ENCODE measurements at regions not wholly inside any gene's neighbourhood (a gene's known extent, or its start where the extent isn't known, plus 50 kb on each side); places are given as distances from the start of the nearest gene placed in this dataset.

DNA sequence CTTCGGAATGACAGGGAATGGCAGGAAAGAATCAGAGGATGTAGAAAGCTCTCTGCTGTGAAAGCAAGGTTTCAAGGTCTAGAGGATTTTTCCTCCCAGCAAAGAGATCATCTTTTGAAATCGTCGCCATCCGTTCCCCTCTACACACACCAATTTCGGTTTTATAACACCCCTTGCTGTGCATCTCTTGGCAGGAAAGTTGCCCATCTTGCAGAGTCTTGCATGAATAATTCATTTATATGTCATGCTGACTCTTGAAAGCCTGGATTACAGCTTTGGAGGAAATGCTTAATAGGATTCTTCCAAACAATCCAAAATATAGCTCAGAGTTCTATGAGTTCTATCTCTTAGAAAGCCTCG, 262.7 kb downstream of the CHL1 start:
- no peak for DNase-seq (ENCODE audit: low read depth in 2 of 3, low spot score in 2 of 3)

DNA sequence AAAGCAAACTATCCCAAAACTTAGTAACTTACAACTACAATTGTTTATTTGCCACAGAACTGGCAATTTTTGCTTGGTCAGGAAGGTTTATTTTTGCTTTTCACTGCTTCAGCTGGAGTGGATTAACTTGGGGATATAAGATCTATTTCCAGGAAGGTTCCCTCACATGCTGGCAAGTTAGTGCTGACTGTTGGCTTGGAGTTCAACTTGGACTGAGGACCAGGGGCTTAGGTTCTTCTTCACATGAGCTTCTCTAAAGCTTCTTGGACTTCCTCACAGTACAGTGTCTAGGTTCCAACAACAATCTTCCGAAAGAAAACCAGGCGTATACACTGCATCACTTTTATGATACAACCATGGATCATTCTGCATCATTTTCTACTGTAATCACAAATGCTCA, 264.4 kb downstream of the CHL1 start:
- DNase-seq (ENCODE audit: low read depth in 2 of 3, low spot score in 2 of 3): no peak

DNA sequence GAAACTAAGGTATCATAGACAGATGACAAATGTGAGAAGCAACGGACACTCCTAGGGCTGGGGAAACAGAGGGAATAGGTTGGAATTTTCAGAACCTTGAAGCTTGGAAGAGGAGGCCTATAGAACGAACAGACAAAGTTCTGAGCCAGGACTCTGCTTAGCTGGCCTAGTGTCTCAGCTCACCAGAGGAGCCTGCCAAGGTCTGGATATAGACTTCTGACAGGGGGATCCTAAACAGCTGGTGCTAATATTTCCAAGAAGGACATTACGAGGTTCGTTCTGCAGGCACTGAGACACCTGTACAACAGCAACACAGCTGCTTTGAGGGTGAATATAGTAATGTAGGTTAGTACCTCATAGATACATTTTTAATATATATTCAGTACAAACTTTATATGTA, 266.3 kb downstream of the CHL1 start:
- no peak for DNase-seq (ENCODE audit: low read depth in 2 of 3, low spot score in 2 of 3)

DNA sequence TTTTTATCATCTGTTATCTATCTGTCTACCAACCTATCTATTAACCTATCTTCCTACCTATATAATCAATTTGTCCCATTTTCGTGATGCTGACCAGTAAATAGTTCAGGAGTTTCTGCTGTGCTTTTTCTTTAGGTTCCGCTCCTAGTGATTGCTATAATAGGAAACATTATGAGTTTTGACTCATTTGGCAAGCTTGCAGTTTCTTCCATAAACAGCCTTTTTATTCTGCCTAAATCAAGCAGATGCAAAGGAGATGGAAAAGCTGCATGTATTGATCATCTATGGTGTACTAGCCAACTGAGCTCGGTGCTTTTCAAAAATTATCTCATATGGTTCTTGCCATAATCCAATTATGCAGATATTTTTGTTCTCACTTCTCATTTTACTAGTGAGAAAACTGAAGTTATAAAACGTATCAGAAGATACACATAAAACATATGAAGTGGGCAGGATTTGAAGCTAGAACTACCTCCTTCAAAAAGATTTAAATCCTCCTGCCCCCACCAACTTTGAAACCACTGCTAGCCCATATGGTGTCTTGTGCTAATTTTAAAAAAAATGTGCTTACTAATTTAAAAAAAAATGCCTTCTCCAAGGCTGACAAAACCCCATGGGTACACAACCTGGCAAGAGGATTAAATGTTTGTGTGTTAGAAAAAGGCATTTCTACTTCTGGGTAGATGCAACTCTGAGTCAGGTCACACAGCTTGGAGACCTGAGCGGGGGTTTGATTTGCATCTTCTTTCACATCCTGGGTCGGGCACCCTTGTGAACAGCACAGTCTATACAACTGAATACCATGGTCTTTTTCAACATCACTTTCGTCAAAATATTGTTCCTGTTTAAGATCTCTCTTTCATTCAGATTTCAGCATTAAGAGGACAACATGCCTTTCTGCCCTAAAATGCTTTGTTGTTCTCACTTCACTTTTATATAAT, 267.0 kb downstream of the CHL1 start:
- DNase-seq (ENCODE audit: low read depth in 2 of 3, low spot score in 2 of 3): no peak

DNA sequence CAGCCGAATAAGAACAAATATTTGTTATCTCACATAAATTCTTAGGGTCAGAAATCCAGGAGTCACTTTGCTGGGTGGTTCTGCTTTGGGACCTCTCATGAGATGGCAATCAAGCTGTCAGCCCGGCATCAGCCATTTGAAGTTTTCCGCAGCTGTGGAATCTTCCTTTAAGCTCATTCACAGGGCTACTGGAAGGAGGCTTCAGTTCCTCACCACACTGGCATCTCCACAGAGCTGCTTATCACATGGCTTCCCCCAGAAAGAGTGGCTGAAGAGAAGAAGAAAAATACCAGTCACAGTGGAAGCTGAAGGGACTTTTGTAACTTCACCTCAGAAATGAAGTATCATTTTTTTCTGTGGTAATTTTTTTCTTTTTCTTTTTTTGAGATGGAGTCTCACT, 267.7 kb downstream of the CHL1 start:
- DNase-seq (ENCODE audit: low read depth in 2 of 3, low spot score in 2 of 3): no peak

DNA sequence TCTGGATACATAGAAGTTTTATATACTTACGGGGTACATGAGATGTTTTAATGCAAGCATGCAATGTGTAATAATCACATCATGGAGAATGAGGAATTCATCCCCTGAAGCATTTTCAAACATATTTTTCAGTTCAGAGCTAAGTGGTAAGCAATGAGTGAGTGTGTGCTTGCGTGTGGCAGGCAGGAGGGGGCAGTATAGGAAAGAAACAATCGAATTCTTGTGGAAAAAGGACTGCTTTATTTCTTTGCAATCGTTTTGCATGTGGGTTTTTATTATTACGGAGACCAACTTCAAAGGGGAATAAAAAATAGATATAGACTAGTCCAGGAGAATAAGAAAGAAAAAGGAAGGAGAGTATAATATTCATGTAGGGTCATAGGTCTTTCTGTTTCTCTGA, 271.6 kb downstream of the CHL1 start:
- DNase-seq (ENCODE audit: low read depth in 2 of 3, low spot score in 2 of 3): no peak

DNA sequence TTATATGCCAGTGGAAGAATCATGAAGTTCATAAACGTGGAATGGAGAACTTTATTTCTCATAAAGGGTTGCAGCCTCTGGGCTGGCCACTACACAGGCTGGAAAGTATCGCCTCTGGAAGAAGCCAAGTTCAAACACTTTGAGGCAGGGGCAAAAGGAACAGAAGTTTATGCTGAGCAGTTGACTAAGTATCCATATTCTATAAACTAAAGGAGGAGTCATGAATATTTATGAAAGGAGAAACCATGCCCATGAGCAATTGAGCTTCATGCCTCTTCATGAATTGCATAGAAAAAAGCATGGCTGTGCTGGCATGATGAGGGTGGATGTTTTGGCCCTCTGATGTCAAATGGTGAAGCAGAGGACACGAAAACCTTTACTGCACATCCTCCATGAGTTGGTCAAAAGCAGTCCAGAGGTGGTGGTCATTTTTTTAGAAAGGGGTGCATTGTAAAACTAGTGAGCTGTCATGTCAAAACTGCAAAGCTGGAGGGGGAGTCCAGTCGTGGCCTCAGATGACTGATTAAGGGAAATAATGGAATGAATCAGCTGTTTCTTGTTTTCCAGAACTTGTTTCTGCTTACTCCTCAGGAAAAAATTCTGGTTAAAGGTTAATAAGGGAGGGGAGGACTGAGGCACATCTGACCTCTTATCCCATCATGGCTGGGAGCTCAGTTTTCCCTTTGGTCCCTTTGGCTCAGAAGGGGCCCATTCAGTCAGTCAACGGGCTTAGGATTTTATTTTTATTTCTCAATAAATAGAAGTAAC, 276.7 kb downstream of the CHL1 start:
- no peak for DNase-seq (ENCODE audit: low read depth in 2 of 3, low spot score in 2 of 3)

DNA sequence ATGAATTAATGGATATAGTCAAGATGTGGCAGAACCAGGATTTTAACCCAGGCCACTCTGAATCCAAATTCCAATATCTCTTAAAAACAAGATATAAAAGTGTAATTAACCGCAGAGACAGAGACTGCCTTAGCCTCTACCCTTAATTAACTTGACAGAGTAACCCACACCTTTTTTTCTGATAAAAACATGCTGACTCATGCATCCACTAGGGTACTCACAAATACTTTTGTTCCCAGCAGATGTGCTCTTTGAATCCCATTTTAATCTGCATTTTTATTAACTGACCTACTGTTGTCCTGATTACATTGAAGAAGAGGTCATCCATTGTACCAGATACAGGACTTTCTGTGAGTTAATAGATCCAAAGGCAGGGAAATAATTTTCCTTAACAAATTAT, 278.3 kb downstream of the CHL1 start:
- no peak for DNase-seq (ENCODE audit: low read depth in 2 of 3, low spot score in 2 of 3)

DNA sequence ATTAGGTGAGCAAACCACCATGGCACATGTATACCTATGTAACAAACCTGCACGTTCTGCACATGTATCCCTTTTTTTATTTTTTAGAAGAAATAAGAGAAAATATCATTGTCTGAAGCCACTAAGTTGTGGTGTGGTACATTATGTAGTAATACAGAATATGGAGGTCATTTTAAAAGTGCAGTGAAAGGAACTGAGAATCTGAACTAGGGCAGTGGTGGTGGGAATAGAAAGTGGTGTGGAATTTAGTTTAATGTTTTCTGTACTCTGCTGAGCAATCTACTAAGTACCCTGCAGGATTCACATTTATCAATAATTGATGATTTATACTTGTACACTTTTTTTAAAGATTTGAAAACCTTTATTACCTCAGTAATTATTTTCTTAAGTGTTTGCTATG, 283.5 kb downstream of the CHL1 start:
- no peak for DNase-seq (ENCODE audit: low read depth in 2 of 3, low spot score in 2 of 3)

DNA sequence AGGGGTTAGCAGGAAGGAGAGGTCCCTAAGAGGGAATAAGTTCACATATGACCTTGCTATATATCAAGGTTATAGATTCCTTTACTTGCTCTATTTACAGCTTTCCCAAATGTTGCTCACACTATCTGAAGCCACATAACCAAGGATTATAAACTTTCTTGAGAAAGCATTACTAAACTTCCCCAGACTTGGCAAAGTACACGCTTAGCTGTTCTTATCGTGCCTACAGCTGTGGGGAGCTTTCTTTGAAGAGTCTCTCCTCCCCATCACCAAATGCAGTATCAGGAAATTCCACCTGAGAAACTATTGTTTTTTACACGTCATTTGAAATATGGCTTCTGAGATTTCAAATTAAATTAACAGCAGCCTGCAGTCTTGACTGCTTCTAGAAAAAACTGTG, 284.5 kb downstream of the CHL1 start:
- no peak for DNase-seq (ENCODE audit: low read depth in 2 of 3, low spot score in 2 of 3)

DNA sequence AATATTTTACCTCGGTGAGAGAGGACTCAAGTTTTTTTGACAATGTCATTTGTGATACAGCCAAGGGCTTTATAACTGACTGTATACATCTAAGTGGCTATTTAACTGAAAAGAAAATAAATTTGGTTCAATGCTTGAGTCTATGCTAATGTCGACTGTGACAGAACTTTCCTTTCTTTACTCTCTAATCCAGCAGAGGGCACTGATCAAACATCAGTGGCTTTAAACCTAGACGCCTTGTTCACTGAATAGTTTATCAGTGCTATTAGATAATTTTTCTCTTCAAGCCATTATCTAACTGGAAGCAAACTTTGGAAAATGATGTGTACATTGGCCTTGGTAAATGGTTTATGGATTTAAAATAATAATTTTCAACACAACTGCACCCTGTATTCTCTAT, 285.1 kb downstream of the CHL1 start:
- no peak for DNase-seq (ENCODE audit: low read depth in 2 of 3, low spot score in 2 of 3)

DNA sequence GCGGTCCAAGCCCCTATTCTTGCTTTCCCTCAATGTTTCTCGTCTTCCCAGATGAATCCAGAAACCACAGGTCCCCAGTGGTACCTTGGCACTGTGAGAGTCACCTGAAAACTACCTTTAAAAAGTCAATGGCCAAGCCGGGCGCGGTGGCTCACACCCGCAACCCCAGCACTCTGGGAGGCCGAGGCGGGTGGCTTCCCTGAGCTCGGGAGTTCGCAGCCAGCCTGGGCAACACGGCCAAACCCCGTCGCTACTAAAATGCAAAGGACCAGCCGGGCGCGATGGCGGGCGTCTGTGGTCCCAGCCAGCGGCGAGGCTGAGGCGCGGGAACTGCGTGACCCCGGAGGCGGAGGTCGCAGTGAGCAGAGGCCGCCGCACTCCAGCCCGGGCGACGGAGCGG, 285.9 kb downstream of the CHL1 start:
- no peak for DNase-seq (ENCODE audit: low read depth in 2 of 3, low spot score in 2 of 3)

DNA sequence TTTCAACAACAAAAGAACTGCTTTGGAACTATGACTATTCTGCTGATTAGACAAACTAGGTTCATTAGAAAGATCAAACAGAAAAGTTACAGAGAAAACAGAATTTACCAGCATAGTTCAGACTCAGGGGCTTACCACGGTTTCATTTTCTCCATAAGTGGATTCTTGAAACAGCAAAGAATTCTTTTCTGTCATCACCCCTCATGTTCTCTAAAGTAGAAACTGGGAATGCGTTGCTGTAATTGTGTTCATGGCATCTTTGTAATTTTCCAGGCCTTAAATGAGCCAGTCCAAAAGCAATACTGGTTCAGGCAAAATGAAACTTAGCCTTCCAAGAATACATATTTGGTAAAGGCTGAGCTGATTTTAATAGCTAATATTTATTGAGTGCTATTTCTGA, 287.8 kb downstream of the CHL1 start:
- no peak for DNase-seq (ENCODE audit: low read depth in 2 of 3, low spot score in 2 of 3)

DNA sequence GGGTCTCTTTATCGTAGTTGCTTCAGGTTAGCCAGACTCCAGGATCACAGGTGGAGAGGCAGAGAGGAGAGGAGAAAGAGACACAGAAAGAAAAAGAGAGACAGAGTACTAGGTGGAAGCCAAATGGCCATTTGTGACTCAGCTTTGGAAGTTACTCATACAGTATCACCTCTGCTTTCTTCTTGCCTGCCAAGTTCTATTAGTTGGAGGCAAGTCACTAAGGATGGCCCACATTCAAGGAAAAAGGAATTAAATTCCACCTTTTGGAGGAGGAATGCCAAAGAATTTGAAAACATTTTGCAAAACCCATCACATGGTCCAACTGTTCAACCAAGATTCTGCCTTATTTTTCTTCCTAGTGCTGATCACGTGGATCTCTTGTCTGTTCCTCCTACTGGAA, 291.1 kb downstream of the CHL1 start:
- DNase-seq (ENCODE audit: low read depth in 2 of 3, low spot score in 2 of 3): no peak

DNA sequence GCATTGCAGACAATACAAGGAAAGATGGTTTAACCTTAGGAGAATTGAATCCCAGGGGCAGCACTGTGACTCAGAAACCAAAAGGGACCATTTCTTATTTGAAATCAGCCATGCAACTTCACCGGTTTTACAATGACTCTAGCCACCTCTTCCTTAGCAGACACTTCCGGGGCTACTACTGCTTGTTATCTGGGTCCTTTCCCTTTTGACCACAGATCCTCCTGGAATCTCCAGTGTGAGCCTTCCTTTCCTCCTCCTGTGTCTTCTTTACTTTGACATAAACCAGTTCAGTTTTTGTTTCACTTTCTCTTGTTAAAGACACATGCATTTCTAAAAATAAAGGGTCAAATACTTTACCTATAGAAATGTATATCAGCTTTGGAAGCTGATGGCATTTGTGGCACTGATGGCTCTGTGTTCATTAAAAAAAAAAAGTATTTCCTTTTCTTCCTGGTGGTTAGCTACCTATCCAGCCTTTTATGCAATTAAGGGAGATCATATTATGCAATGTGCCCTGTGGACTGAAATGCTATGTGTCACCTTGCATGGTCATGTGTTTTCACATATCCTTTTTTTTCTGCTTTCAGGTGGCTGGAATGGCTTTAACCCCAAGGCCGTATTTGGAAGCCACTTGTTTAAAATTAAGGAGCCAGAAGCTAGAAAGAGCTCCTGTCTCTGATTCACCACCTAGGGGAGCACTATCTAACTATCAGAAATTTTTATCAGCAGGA, 296.2 kb downstream of the CHL1 start:
- DNase-seq (ENCODE audit: low read depth in 2 of 3, low spot score in 2 of 3): no peak

DNA sequence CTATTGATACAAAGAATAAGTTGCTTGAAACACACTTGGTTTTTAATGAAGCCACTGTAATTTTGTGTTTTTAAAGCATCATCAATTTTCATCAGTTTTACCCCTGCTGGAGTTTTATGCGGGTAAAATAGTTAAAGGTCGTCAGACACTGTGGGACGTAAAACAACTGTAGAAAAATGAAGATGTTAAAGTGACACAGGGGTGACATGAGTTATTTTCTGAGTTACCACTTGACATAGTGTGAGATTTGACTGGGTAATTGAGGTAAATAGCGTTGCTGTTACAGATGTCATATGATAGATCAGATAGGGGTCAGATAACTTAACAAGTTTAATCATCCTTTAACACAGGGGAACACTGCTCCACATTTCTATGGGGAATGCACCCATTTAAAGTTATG, 297.6 kb downstream of the CHL1 start:
- no peak for DNase-seq (ENCODE audit: low read depth in 2 of 3, low spot score in 2 of 3)

DNA sequence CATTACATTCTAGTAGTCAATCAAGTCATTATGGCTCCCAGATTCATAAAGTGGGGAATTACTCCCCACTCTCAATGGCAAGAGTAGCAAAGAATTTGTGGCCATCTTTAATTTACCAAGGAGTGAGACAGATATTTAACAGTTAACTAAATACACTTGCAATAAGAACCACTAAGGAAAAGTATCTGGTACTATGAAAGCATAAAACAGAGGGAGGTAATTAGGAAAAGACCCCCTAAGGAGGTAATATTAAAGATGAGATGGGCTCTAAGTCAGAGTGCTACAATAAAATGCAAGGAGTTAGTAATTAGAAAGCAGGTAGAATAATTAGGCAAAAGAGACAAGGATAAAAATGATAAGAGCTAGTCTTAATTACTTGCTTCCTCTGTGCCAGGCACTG, 301.9 kb downstream of the CHL1 start:
- no peak for DNase-seq (ENCODE audit: low read depth in 2 of 3, low spot score in 2 of 3)

DNA sequence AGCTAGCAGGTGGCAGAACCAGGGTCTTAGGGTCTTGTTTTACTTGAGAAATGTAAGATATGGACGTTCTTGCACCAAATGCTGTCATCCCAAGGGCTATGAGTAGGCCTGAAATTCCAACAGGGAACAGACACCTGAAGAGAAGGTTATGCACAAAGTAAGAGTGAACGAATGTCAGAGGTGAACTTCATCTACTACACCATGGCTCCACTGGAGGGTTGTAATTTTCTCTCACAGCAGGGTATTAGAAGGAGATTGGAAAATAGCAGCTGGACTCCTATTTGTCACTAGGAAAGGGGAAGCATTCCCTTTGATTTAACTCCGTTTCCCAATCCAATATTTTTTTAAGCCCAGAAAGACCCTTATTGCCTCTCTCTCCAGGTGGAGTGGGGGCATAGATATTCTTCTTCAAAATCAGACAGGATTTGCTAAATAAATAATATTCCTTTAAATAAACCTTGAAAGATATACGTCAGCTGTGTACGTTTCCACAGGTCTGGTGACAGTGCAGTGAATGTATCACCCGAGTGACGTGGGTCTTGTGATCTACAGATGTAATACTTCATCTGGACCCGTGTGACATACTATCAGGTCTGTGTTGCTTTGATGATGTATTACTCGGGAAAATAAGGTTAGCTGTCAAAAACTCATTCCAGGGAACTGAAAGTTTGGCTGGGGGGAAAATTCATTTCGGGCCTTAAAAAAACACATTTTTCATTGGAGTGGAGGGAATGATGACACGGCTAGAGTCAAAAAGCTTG, 302.6 kb downstream of the CHL1 start:
- DNase-seq (ENCODE audit: low read depth in 2 of 3, low spot score in 2 of 3): no peak

DNA sequence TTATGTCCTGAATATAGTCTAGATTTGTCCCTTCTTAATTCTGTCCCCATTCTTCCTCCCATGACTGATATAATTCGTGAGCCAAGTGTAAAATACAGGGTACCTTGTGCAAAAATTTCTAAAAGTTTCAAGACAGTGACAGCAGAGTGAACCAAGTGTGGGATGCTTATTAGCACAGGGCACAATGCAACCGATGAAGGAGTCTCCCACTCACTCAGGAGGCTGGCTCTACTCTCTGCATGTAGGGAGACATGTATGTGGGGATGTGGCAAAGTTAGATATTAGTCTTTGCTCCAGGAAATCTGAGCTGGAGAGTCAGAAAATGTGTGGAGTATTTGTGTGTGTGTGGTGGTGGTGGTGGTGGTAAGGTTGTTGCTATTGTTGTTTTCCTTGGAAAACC, 305.9 kb downstream of the CHL1 start:
- DNase-seq (ENCODE audit: low read depth in 2 of 3, low spot score in 2 of 3): no peak

DNA sequence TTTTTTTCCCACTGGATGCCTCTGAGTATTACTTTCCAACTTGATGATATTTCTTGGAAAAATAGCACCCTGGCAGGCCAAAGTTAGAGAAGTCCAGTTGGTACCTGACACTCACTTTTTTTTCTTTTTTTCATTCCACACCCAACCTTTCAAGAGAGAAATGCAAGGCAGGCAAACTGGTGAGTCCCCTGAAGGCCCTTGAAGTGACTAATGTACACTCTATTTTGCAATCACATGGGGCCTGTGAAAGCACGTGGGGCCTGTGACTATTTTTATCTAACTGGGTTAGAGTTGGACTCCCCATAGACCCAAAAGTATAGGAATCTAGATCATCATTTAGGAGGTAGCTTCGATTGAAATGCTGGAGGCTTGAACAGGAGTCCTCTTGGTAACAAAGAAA, 316.7 kb downstream of the CHL1 start:
- DNase-seq (ENCODE audit: low read depth in 2 of 3, low spot score in 2 of 3): no peak

DNA sequence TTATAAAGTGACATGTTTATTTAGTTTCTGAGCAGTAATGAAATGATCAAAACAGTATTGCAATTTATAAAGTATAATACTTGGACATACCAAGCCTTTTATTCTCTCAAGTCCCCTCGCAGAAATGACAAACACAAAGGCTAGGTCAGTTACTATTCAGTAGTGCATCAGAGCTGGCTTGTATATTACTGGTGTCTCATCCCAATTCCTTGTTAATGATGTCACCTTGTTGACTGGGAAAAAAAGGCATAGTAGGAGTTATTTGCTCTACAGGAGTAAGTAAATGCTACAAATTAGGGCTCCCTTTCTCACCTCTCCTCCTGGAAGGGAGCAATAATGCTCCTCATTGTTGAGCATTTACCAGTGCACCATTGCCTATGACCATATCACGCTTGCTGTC, 317.6 kb downstream of the CHL1 start:
- DNase-seq (ENCODE audit: low read depth in 2 of 3, low spot score in 2 of 3): no peak

Measured in activated CD8-positive, alpha-beta memory T cell treated with anti-CD3 and anti-CD28 coated beads for 48 hours (primary cell).